Ovary (tissue), 3 donors: ENCODE measurements at regions not wholly inside any gene's neighbourhood (a gene's known extent, or its start where the extent isn't known, plus 50 kb on each side); places are given as distances from the start of the nearest gene placed in this dataset.

Experiments used
- CTCF ChIP-seq, 3 donors: fragments of 450-650 bp in 2 of 3; fragments of 200-600 bp in 1 of 3; IDR thresholded peaks; one replicate each; pipeline versions ENCODE4 v1.5.1 to v1.8.0; 2016 to 2022; ENCODE audit warnings: antibody characterized with exemption in 3 of 3, mild to moderate bottlenecking in 1 of 3
- POLR2A ChIP-seq: fragments of 450-650 bp; IDR thresholded peaks from one replicate; pipeline ENCODE4 v1.6.1; 2017; ENCODE audit warnings: antibody characterized with exemption, mild to moderate bottlenecking, moderate library complexity
- donor health status: DM: no; HTN: no; CAD: no.

GRCh38 chr16:6753553-6753952, 579.1 kb upstream of the RBFOX1 start:
- no peak for TF ChIP-seq CTCF (IDR thresholded peaks at IDR 0.05)
- TF ChIP-seq POLR2A, result no peak
